CD8-positive, alpha-beta memory T cell (primary cell): ENCODE measurements at regions not wholly inside any gene's neighbourhood (a gene's known extent, or its start where the extent isn't known, plus 50 kb on each side); places are given as distances from the start of the nearest gene placed in this dataset.
"Not testable (repeated sequence)": the region's sequence is repeated elsewhere in the genome, so short reads cannot be mapped to it uniquely, and the experiment has no call there.

Source experiments
- CTCF ChIA-PET: fragments of 350-600 bp; sonication (Branson Sonifier 250); formaldehyde crosslinking; loops from one replicate; lab custom pipeline; 2021; ENCODE audit warnings: antibody characterized with exemption; lab: Charles Lee
- POLR2A ChIA-PET: fragments of 350-600 bp; sonication (Branson Sonifier 250); formaldehyde crosslinking; loops from one replicate; lab custom pipeline; 2021; ENCODE audit warnings: antibody characterized with exemption; lab: Charles Lee
- DNase-seq, 5 donors: peaks; one replicate each; pipeline versions ENCODE4 v3.0.0 to v3.0.0-alpha.2; 2020 to 2022; ENCODE audit warnings: mixed read lengths in 1 of 5
- H3K27ac ChIP-seq: one replicate; pipeline ENCODE4 v1.7.0; 2013; ENCODE audit warnings: low read depth, mild to moderate bottlenecking, low read length, moderate library complexity
- H3K27me3 ChIP-seq: 2 replicates; pipeline ENCODE4 v1.7.0; 2013; ENCODE audit warnings: low read length, mild to moderate bottlenecking; ENCODE audit not compliant: insufficient read depth, poor library complexity, severe bottlenecking
- H3K36me3 ChIP-seq: 2 replicates; pipeline ENCODE4 v1.7.0; 2013; ENCODE audit warnings: mild to moderate bottlenecking, low read length, moderate library complexity; ENCODE audit not compliant: insufficient read depth
- H3K4me1 ChIP-seq: 2 replicates; pipeline ENCODE4 v1.7.0; 2013; ENCODE audit warnings: mild to moderate bottlenecking, low read length, moderate library complexity; ENCODE audit not compliant: insufficient read depth
- H3K4me3 ChIP-seq: 2 replicates; pipeline ENCODE4 v1.7.0; 2013; ENCODE audit warnings: mild to moderate bottlenecking, low read length
- H3K9me3 ChIP-seq: 2 replicates; pipeline ENCODE4 v1.7.0; 2013; ENCODE audit warnings: mild to moderate bottlenecking, low read length
- H3K27ac Mint-ChIP-seq, 8 donors: one replicate each; pipeline ENCODE4 v1.8.0; 2020 to 2021; ENCODE audit warnings: mixed read lengths in 8 of 8, mild to moderate bottlenecking in 6 of 8, inconsistent platforms in 3 of 8, moderate library complexity in 3 of 8
- H3K27me3 Mint-ChIP-seq, 2 donors: one replicate each; pipeline ENCODE4 v1.8.0; 2020 to 2021; ENCODE audit warnings: mixed read lengths in 2 of 2, mild to moderate bottlenecking in 1 of 2, moderate library complexity in 1 of 2
- H3K36me3 Mint-ChIP-seq, 3 donors: one replicate each; pipeline ENCODE4 v1.8.0; 2020 to 2021; ENCODE audit warnings: mixed read lengths in 3 of 3, inconsistent platforms in 1 of 3, mild to moderate bottlenecking in 1 of 3
- H3K4me1 Mint-ChIP-seq, 3 donors: one replicate each; pipeline ENCODE4 v1.8.0; 2020 to 2021; ENCODE audit warnings: mixed read lengths in 3 of 3, inconsistent platforms in 1 of 3, mild to moderate bottlenecking in 1 of 3
- H3K4me3 Mint-ChIP-seq, 7 donors: one replicate each; pipeline ENCODE4 v1.8.0; 2020 to 2021; ENCODE audit warnings: mixed read lengths in 7 of 7, mild to moderate bottlenecking in 6 of 7, moderate library complexity in 4 of 7, inconsistent platforms in 2 of 7
- H3K9me3 Mint-ChIP-seq, 5 donors: one replicate each; pipeline ENCODE4 v1.8.0; 2020 to 2022; ENCODE audit warnings: mixed read lengths in 5 of 5, mild to moderate bottlenecking in 3 of 5, moderate library complexity in 2 of 5, inconsistent platforms in 1 of 5

DNA sequence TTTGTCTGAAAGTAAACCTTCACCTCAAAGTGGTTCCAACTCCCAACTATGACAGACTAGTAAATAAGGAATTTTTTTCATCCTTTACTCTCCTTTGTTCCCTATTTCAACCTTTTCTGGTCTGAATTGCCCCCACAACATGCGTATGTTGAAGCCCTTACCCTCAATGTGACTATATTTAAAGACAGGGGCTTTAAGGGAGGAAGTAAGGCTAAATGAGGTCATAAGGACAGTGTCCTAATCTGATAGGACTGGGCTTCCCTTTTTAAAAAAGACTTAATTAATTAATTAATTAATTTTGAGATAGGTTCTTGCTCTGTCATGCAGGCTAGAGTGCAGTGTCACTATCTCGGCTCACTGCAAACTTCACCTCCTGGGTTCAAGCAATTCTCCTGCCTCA lies 86.3 kb downstream of the VCPKMT start:
- Histone ChIP-seq H3K9me3 (no peaks in the 10 kb centered on the region), H3K27ac (no peak overlapping the region), H3K36me3 (no peaks in the 10 kb centered on the region), H3K4me3 (no peak overlapping the region), H3K4me1 (no peaks in the 10 kb centered on the region), H3K27me3 (no peaks in the 10 kb centered on the region)
- peak overlapping the region in 1 of 8 donors; percentile 33 for H3K27ac Mint-ChIP-seq
- no peaks in the 10 kb centered on the region for H3K27me3 Mint-ChIP-seq
- H3K4me1 Mint-ChIP-seq, result peaks cover 2 to 21% (median 15%) of the 10 kb centered on the region in 3 donors
- H3K36me3 Mint-ChIP-seq, result peaks cover 14 to 33% (median 26%) of the 10 kb centered on the region in 3 donors
- POLR2A ChIA-PET, result no interaction called here
- H3K9me3 Mint-ChIP-seq, result peaks cover 0 to 7% (median 5%) of the 10 kb centered on the region in 5 donors
- CTCF ChIA-PET, result interaction anchor here (1.0 kb wide), 1 partner anchor 15 kb away, joined by 3 read pairs; no protein-coding TSS in a partner anchor
- DNase-seq, result no peak
- H3K4me3 Mint-ChIP-seq, result no peak overlapping the region

DNA sequence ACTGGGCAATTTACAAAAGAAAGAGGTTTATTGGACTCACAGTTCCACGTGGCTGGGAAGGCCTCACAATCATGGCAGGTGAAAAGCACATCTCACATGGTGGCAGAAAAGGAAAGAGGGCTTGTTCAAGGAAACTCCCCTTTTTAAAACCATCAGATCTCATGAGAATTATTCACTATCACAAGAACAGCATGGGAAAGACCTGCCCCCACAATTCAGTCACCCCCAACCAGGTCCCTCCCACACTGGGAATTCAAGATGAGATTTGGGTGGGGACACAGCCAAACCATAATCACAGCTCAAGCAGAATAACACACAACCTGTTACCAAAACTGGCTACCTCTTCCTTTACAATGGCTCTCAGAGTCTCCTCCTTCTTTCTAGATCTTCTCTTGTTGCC lies 85.5 kb downstream of the VCPKMT start:
- H3K27me3 Mint-ChIP-seq, H3K9me3 Mint-ChIP-seq, H3K4me1 ChIP-seq, POLR2A ChIA-PET, H3K27ac ChIP-seq, H3K4me3 ChIP-seq, H3K27me3 ChIP-seq, CTCF ChIA-PET, H3K9me3 ChIP-seq, H3K4me3 Mint-ChIP-seq, DNase-seq, H3K36me3 ChIP-seq: not testable (repeated sequence)
- Mint-ChIP-seq H3K27ac (peak overlapping the region in 3 of 8 donors; percentile 14 to 83 (median 64)), H3K4me1 (peaks cover 2 to 22% (median 15%) of the 10 kb centered on the region in 3 donors), H3K36me3 (peaks cover 8 to 24% (median 20%) of the 10 kb centered on the region in 3 donors)

DNA sequence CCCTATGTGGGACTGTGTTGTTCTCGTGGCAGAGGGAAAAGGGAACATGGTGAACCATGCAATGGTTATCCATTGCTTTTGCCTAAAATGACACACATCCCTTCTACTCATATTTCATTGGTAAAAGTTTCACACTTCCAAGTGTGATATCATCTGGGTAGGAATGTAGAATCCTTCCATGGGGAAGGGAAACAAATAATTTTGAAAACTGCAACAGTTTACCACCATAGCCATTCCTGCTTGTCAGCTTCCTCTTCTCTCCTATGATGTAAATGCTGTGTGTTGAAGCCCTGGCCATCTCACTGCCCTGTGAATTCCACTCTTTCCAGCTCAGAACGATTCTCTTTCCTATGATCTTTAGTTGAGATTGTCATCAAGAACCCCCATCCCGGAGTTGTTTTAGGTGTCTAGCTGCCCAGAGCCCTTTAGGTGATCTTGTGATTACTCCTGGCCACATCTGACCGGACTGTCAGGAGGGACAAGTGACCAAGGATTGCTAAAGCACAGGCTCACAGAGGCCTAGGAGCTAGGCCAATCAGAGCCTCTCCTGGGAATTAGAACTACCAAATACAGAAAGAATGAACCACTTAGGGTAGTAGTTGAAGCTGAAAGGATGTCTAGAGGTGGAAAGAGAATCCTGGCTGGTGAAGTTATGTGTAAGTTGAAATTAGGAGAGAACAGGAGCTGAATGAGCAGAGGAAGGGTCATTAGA lies 84.6 kb downstream of the VCPKMT start:
- Histone ChIP-seq H3K4me1 (no peaks in the 10 kb centered on the region), H3K27me3 (no peaks in the 10 kb centered on the region), H3K4me3 (no peak overlapping the region), H3K9me3 (no peaks in the 10 kb centered on the region), H3K36me3 (no peaks in the 10 kb centered on the region), H3K27ac (no peak overlapping the region)
- H3K36me3 Mint-ChIP-seq, result peaks cover 8 to 27% (median 24%) of the 10 kb centered on the region in 3 donors
- no peak overlapping the region for H3K4me3 Mint-ChIP-seq
- peak overlapping the region in 5 of 8 donors; percentile 1 to 78 (median 28) for H3K27ac Mint-ChIP-seq
- ChIA-PET POLR2A (no interaction called here), CTCF (no interaction called here)
- no peak for DNase-seq
- peaks cover 4 to 22% (median 15%) of the 10 kb centered on the region in 3 donors for H3K4me1 Mint-ChIP-seq
- H3K27me3 Mint-ChIP-seq, result no peaks in the 10 kb centered on the region
- H3K9me3 Mint-ChIP-seq, result no peaks in the 10 kb centered on the region

DNA sequence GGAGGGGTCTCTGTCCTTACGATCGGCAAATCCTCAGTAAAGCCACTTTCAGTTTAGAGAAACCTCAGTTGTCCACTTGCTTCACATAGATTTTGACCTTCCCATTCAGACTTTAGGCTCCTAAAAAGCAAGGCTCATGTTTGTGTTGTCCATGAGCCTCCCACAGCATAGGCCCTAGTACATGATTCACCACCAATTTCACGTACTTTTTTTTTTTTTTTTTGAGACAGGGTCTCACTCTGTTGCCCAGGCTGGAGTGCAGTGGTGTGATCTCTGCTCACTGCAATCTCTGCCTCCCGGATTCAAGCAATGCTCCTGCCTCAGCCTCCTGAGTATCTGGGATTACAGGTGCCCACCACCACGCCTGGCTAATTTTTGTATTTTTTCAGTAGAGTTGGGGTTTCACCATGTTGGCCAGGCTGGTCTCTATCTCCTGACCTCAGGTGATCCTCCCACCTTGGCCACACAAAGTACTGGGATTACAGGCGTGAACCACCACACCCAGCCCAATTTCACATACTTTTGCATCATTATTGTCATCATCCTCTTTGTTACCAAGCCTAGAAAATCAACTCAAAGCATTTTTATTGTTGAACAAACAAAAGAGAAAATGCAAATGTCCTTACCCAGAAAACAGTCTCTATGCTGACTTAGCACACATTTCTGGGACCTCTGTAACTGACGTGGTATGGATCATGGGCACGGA lies 83.8 kb downstream of the VCPKMT start:
- H3K9me3 Mint-ChIP-seq, H3K4me3 Mint-ChIP-seq: not testable (repeated sequence)

DNA sequence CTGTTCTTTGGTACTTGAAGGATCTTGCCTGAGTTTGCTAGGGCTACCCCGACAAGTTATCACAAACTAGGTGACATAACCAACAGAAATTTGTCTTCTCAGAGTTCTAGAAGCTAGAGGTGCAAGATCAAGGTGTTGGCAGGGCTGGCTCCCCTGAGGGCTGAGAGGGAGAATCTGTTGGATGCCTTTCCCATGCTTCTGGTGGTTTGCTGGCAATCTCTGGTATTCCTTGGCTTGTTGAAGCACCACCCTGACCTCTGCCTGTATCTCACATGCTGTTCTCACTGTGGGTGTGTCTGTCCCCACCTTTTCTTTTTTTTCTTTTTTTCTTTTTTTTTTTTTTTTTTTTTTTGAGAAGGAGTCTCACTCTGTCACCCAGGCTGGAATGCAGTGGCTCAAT lies 81.2 kb downstream of the VCPKMT start:
- H3K4me3 Mint-ChIP-seq, result no peak overlapping the region
- H3K27me3 Mint-ChIP-seq, result no peaks in the 10 kb centered on the region
- ChIA-PET POLR2A (no interaction called here), CTCF (interaction anchor here (1.4 kb wide), 1 partner anchor 24 kb away, joined by 3 read pairs; no protein-coding TSS in a partner anchor)
- H3K4me3 ChIP-seq, result no peak overlapping the region
- DNase-seq, result no peak
- H3K9me3 Mint-ChIP-seq, result no peaks in the 10 kb centered on the region
- no peaks in the 10 kb centered on the region for H3K9me3 ChIP-seq
- peaks cover 32 to 51% (median 39%) of the 10 kb centered on the region in 3 donors for H3K4me1 Mint-ChIP-seq
- peaks cover 8 to 37% (median 22%) of the 10 kb centered on the region in 3 donors for H3K36me3 Mint-ChIP-seq
- no peaks in the 10 kb centered on the region for H3K36me3 ChIP-seq
- H3K27ac Mint-ChIP-seq, result peak overlapping the region in 3 of 8 donors; percentile 11 to 61 (median 28)
- H3K27ac ChIP-seq, result no peak overlapping the region
- peaks cover 24% of the 10 kb centered on the region for H3K4me1 ChIP-seq
- H3K27me3 ChIP-seq, result no peaks in the 10 kb centered on the region

More for the DNA sequence above, 83.8 kb downstream of the VCPKMT start:
- H3K9me3 ChIP-seq, H3K27me3 ChIP-seq, H3K27ac ChIP-seq, H3K4me1 ChIP-seq, DNase-seq, H3K4me3 ChIP-seq, H3K36me3 ChIP-seq, POLR2A ChIA-PET, H3K27me3 Mint-ChIP-seq, CTCF ChIA-PET: not testable (repeated sequence)
- Mint-ChIP-seq H3K36me3 (peaks cover 8 to 31% (median 29%) of the 10 kb centered on the region in 3 donors), H3K4me1 (peaks cover 8 to 25% (median 15%) of the 10 kb centered on the region in 3 donors), H3K27ac (peak overlapping the region in 4 of 8 donors; percentile 32 to 60 (median 37))

DNA sequence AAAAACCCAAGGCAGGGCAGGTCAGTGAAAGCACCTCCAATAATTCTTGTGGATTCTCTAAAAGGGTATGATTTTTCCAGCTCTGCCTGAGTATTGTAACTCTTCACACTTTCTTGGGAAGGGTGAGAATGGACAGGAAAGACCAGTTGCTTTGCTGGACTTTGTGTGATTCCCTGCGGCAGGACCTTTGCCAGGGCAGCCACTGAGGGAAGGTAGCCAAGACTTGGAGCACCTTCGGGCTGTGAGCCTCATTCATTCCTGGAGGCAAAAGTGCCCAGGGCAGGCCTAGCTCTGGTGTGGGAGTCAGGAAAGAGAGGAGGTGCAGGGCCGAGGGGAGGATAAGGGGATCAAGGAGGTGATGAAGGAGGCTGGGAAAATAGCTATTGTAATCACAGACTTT lies 80.2 kb downstream of the VCPKMT start:
- no peaks in the 10 kb centered on the region for H3K27me3 Mint-ChIP-seq
- peak overlapping the region in 2 of 8 donors; percentile 28 to 70 for H3K27ac Mint-ChIP-seq
- Histone ChIP-seq H3K4me3 (no peak overlapping the region), H3K4me1 (peaks cover 34% of the 10 kb centered on the region), H3K36me3 (no peaks in the 10 kb centered on the region), H3K27ac (no peak overlapping the region), H3K27me3 (no peaks in the 10 kb centered on the region), H3K9me3 (no peaks in the 10 kb centered on the region)
- DNase-seq, result no peak
- H3K36me3 Mint-ChIP-seq, result peaks cover 8 to 28% (median 18%) of the 10 kb centered on the region in 3 donors
- ChIA-PET CTCF (interaction anchor here (1.4 to 2.4 kb wide), 3 partner anchors 25 to 34 kb away, joined by 3 to 12 read pairs (median 3); no protein-coding TSS in a partner anchor), POLR2A (no interaction called here)
- no peaks in the 10 kb centered on the region for H3K9me3 Mint-ChIP-seq
- peaks cover 42 to 53% (median 49%) of the 10 kb centered on the region in 3 donors for H3K4me1 Mint-ChIP-seq
- no peak overlapping the region for H3K4me3 Mint-ChIP-seq

DNA sequence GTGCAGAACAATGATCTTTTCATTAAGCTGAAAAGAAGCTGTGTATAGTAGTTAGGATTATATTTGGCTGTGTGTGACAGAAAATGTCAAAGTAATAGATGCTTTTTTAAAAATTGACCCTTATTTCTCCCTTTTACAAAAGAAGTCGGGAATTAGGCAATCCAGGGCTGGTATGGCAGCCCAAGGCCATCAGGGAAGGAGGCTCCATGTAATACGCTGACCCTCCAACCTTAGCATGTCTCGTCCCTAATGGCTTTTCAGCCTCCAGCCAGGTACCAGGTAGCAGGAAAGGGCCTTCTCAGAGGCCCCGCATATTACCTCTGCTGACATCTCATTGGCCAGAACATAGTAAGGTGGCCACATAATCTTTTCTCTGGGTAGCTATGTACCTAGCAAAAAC lies 79.7 kb downstream of the VCPKMT start:
- CTCF ChIA-PET, result interaction anchor here (1.4 to 2.4 kb wide), 2 partner anchors 26 to 34 kb away, joined by 3 to 12 read pairs; no protein-coding TSS in a partner anchor
- H3K4me1 ChIP-seq, result peaks cover 39% of the 10 kb centered on the region
- no peak for DNase-seq
- Mint-ChIP-seq H3K9me3 (no peaks in the 10 kb centered on the region), H3K36me3 (peaks cover 6 to 25% (median 17%) of the 10 kb centered on the region in 3 donors), H3K4me3 (no peak overlapping the region), H3K27ac (peak overlapping the region in 1 of 8 donors; percentile 28), H3K27me3 (no peaks in the 10 kb centered on the region), H3K4me1 (peaks cover 45 to 56% (median 53%) of the 10 kb centered on the region in 3 donors)
- H3K9me3 ChIP-seq, result no peaks in the 10 kb centered on the region
- no peaks in the 10 kb centered on the region for H3K36me3 ChIP-seq
- H3K4me3 ChIP-seq, result no peak overlapping the region
- H3K27me3 ChIP-seq, result no peaks in the 10 kb centered on the region
- POLR2A ChIA-PET, result no interaction called here
- no peak overlapping the region for H3K27ac ChIP-seq

DNA sequence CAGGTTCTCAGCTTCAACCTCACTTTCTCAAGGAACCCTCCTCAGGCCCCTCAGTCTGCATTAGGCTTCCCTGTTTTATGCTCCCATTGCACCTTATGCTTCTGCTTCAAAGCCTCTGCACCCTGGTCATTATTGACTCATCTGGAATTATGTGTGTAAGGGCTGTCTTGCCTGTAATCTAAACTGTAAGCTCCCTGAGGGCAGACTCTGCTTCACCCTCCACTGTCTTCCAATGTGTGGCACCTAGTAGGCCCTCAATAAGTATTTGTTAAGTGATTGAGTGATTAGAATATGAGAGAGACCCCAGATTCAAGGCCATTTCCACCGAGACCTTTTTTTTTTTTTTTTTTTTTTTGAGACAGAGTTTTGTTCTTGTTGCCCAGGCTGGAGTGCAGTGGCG lies 79.1 kb downstream of the VCPKMT start:
- POLR2A ChIA-PET, result no interaction called here
- peak overlapping the region in 3 of 8 donors; percentile 32 to 85 (median 81) for H3K27ac Mint-ChIP-seq
- peak overlapping the region in 1 of 7 donors; percentile 40 for H3K4me3 Mint-ChIP-seq
- no peak overlapping the region for H3K27ac ChIP-seq
- no peaks in the 10 kb centered on the region for H3K27me3 ChIP-seq
- peaks cover 4 to 19% (median 16%) of the 10 kb centered on the region in 3 donors for H3K36me3 Mint-ChIP-seq
- no peaks in the 10 kb centered on the region for H3K9me3 ChIP-seq
- no peaks in the 10 kb centered on the region for H3K36me3 ChIP-seq
- H3K27me3 Mint-ChIP-seq, result no peaks in the 10 kb centered on the region
- H3K4me1 ChIP-seq, result peaks cover 45% of the 10 kb centered on the region
- CTCF ChIA-PET, result interaction anchor here (0.7 to 3.9 kb wide), 6 partner anchors 25 to 175 kb away, joined by 3 to 18 read pairs (median 6); no protein-coding TSS in a partner anchor
- no peaks in the 10 kb centered on the region for H3K9me3 Mint-ChIP-seq
- DNase-seq, result no peak
- no peak overlapping the region for H3K4me3 ChIP-seq
- peaks cover 45 to 60% (median 51%) of the 10 kb centered on the region in 3 donors for H3K4me1 Mint-ChIP-seq
